LNCaP clone FGC (cell line): ENCODE measurements at regions not wholly inside any gene's neighbourhood (a gene's known extent, or its start where the extent isn't known, plus 50 kb on each side); places are given as distances from the start of the nearest gene placed in this dataset.
"Not testable (repeated sequence)": the region's sequence is repeated elsewhere in the genome, so short reads cannot be mapped to it uniquely, and the experiment has no call there.

Experiments
- DNase-seq: peaks from one replicate; pipeline ENCODE4 v3.0.0-alpha.2; 2011; ENCODE audit warnings: low read depth
- H3K4me3 ChIP-seq: 2 replicates; pipeline ENCODE4 v1.5.1; 2011; ENCODE audit warnings: mild to moderate bottlenecking, low read depth, low read length, control low read depth
- CTCF ChIP-seq: IDR thresholded peaks from 2 replicates; pipeline ENCODE4 v1.5.1; 2012; ENCODE audit warnings: mild to moderate bottlenecking; ENCODE audit not compliant: control insufficient read depth, insufficient read depth; ENCODE audit errors: extremely low read depth

- no peak for TF ChIP-seq CTCF
- H3K4me3 ChIP-seq: no peak overlapping the region
- no peak for DNase-seq
These were observed 71.6 kb upstream of the KRAS start for GRCh38 chr12:25322351-25322750.

GRCh38 chr12:25321772-25322171, 71.0 kb upstream of the KRAS start:
- H3K4me3 ChIP-seq: no peak overlapping the region
- DNase-seq: no peak
- no peak for TF ChIP-seq CTCF

- DNase-seq: no peak
- TF ChIP-seq CTCF: no peak
- no peak overlapping the region for H3K4me3 ChIP-seq
These were observed 69.6 kb upstream of the KRAS start for GRCh38 chr12:25320123-25321006.

- no peak for TF ChIP-seq CTCF
- no peak for DNase-seq
- H3K4me3 ChIP-seq: no peak overlapping the region
These were observed 68.7 kb upstream of the KRAS start for GRCh38 chr12:25319233-25319984.

- H3K4me3 ChIP-seq: no peak overlapping the region
- no peak for DNase-seq
- no peak for TF ChIP-seq CTCF
These were observed 66.8 kb upstream of the KRAS start for GRCh38 chr12:25317553-25317952.

GRCh38 chr12:25315388-25315787, 64.7 kb upstream of the KRAS start:
- TF ChIP-seq CTCF: no peak
- no peak for DNase-seq
- no peak overlapping the region for H3K4me3 ChIP-seq

- not testable (repeated sequence) for DNase-seq, H3K4me3 ChIP-seq
These were observed 62.7 kb upstream of the KRAS start for GRCh38 chr12:25313266-25313990.
